Natural killer cell (primary cell): ENCODE measurements at regions not wholly inside any gene's neighbourhood (a gene's known extent, or its start where the extent isn't known, plus 50 kb on each side); places are given as distances from the start of the nearest gene placed in this dataset.

Source experiments
- ATAC-seq, 3 donors: fragments of 150-1000 bp in 2 of 3; fragments of 200-7000 bp in 1 of 3; cut with Tn5 transposase; 1 replicate in 1 of 3; 2 replicates in 2 of 3; pipeline ENCODE4 v1.10.0; 2021; ENCODE audit warnings: mild to moderate bottlenecking in 2 of 3, moderate library complexity in 2 of 3
- DNase-seq, 2 donors: peaks; one replicate each; pipeline versions ENCODE4 v3.0.0 to v3.0.0-alpha.2; 2013 to 2021; ENCODE audit warnings: mixed read lengths in 1 of 2
- H3K27ac ChIP-seq: one replicate; pipeline ENCODE4 v1.5.1; 2013; ENCODE audit warnings: mild to moderate bottlenecking, low read length
- H3K27me3 ChIP-seq: one replicate; pipeline ENCODE4 v1.6.1; 2013; ENCODE audit warnings: low read length; ENCODE audit not compliant: control insufficient read depth, insufficient read depth
- H3K36me3 ChIP-seq: one replicate; pipeline ENCODE4 v1.6.1; 2013; ENCODE audit warnings: low read length; ENCODE audit not compliant: control insufficient read depth, insufficient read depth
- H3K4me1 ChIP-seq: one replicate; pipeline ENCODE4 v1.6.1; 2013; ENCODE audit warnings: low read length; ENCODE audit not compliant: control insufficient read depth, insufficient read depth
- H3K4me3 ChIP-seq: one replicate; pipeline ENCODE4 v1.5.1; 2013; ENCODE audit warnings: low read length
- H3K9me3 ChIP-seq: one replicate; pipeline ENCODE4 v1.6.1; 2013; ENCODE audit warnings: low read length; ENCODE audit not compliant: control insufficient read depth, insufficient read depth
- H3K27ac Mint-ChIP-seq, 2 donors: one replicate each; pipeline ENCODE4 v1.8.0; 2022; ENCODE audit warnings: mild to moderate bottlenecking in 2 of 2, mixed read lengths in 2 of 2, moderate library complexity in 1 of 2
- H3K27me3 Mint-ChIP-seq, 2 donors: one replicate each; pipeline ENCODE4 v1.8.0; 2022; ENCODE audit warnings: low read depth in 2 of 2, mixed read lengths in 2 of 2
- H3K36me3 Mint-ChIP-seq: one replicate; pipeline ENCODE4 v1.8.0; 2022; ENCODE audit warnings: mixed read lengths
- H3K4me1 Mint-ChIP-seq, 2 donors: one replicate each; pipeline ENCODE4 v1.8.0; 2022; ENCODE audit warnings: mixed read lengths in 2 of 2
- H3K4me3 Mint-ChIP-seq: one replicate; pipeline ENCODE4 v1.8.0; 2022; ENCODE audit warnings: mild to moderate bottlenecking, moderate library complexity, mixed read lengths
- H3K9me3 Mint-ChIP-seq, 2 donors: one replicate each; pipeline ENCODE4 v1.8.0; 2022; ENCODE audit warnings: mixed read lengths in 2 of 2
- CTCF ChIP-seq: fragments of 200-600 bp; IDR thresholded peaks from one replicate; pipeline ENCODE4 v1.8.0; 2022; ENCODE audit warnings: antibody characterized with exemption
- WGBS: methylation state at CpG from one replicate; pipeline ENCODE4 v1.1.7; 2013; ENCODE audit warnings: missing lambda C conversion rate; ENCODE audit not compliant: insufficient coverage; 5-methylcytosine and 5-hydroxymethylcytosine counted together
- intact Hi-C: fragments of 100-400 bp; cut with micrococcal nuclease; formaldehyde crosslinking; loops from one replicate; pipeline ENCODE4 v1.14.2; 2022

- Mint-ChIP-seq H3K36me3 (peaks cover 6% of the 10 kb centered on the region), H3K9me3 (peaks cover 10 to 12% of the 10 kb centered on the region in 2 donors), H3K27ac (no peak overlapping the region), H3K27me3 (no peaks in the 10 kb centered on the region), H3K4me1 (no peaks in the 10 kb centered on the region), H3K4me3 (no peak overlapping the region)
- no peak for TF ChIP-seq CTCF
- intact Hi-C loops = no loop called here
- no peaks in the 10 kb centered on the region for H3K4me1 ChIP-seq
- no peak for ATAC-seq
- H3K27ac ChIP-seq = no peak overlapping the region
- WGBS = no CpG with 5 or more reads among the region's 2 CpGs
- H3K9me3 ChIP-seq = no peaks in the 10 kb centered on the region
- no peaks in the 10 kb centered on the region for H3K36me3 ChIP-seq
- no peak overlapping the region for H3K4me3 ChIP-seq
- DNase-seq = no peak
- no peaks in the 10 kb centered on the region for H3K27me3 ChIP-seq
Measured at GRCh38 chr4:12137575-12137974, 708.9 kb upstream of the HS3ST1 start.

- no peak for DNase-seq
- peaks cover 11 to 15% of the 10 kb centered on the region in 2 donors for H3K9me3 Mint-ChIP-seq
- no peaks in the 10 kb centered on the region for H3K36me3 Mint-ChIP-seq
- ATAC-seq = no peak
- H3K4me3 Mint-ChIP-seq = no peak overlapping the region
- Histone ChIP-seq H3K27me3 (no peaks in the 10 kb centered on the region), H3K36me3 (no peaks in the 10 kb centered on the region), H3K4me3 (no peak overlapping the region), H3K9me3 (peaks cover 3% of the 10 kb centered on the region), H3K4me1 (no peaks in the 10 kb centered on the region), H3K27ac (no peak overlapping the region)
- no peaks in the 10 kb centered on the region for H3K27me3 Mint-ChIP-seq
- TF ChIP-seq CTCF = no peak
- WGBS = no CpG with 5 or more reads among the region's 2 CpGs
- intact Hi-C loops = no loop called here
- H3K4me1 Mint-ChIP-seq = no peaks in the 10 kb centered on the region
- H3K27ac Mint-ChIP-seq = no peak overlapping the region
Measured at GRCh38 chr4:12126474-12126873, 697.8 kb upstream of the HS3ST1 start.

- no peaks in the 10 kb centered on the region for H3K36me3 Mint-ChIP-seq
- Histone ChIP-seq H3K27ac (no peak overlapping the region), H3K27me3 (no peaks in the 10 kb centered on the region), H3K4me1 (no peaks in the 10 kb centered on the region), H3K9me3 (no peaks in the 10 kb centered on the region), H3K4me3 (no peak overlapping the region), H3K36me3 (no peaks in the 10 kb centered on the region)
- ATAC-seq (no peak), DNase-seq (no peak)
- peaks cover 7 to 15% of the 10 kb centered on the region in 2 donors for H3K9me3 Mint-ChIP-seq
- WGBS = 100% methylated on average over 1 of the region's 1 CpG
- H3K27ac Mint-ChIP-seq = no peak overlapping the region
- H3K27me3 Mint-ChIP-seq = no peaks in the 10 kb centered on the region
- H3K4me1 Mint-ChIP-seq = no peaks in the 10 kb centered on the region
- intact Hi-C loops = no loop called here
- no peak for TF ChIP-seq CTCF
- no peak overlapping the region for H3K4me3 Mint-ChIP-seq
Measured at GRCh38 chr4:12124138-12124537, 695.4 kb upstream of the HS3ST1 start.

- intact Hi-C loops = no loop called here
- no peaks in the 10 kb centered on the region for H3K27me3 Mint-ChIP-seq
- Histone ChIP-seq H3K4me1 (no peaks in the 10 kb centered on the region), H3K36me3 (no peaks in the 10 kb centered on the region), H3K27me3 (no peaks in the 10 kb centered on the region), H3K9me3 (no peaks in the 10 kb centered on the region), H3K27ac (no peak overlapping the region), H3K4me3 (no peak overlapping the region)
- no peak overlapping the region for H3K4me3 Mint-ChIP-seq
- ATAC-seq = no peak
- no peaks in the 10 kb centered on the region for H3K4me1 Mint-ChIP-seq
- H3K9me3 Mint-ChIP-seq = peaks cover 7 to 15% of the 10 kb centered on the region in 2 donors
- DNase-seq = no peak
- H3K27ac Mint-ChIP-seq = no peak overlapping the region
- TF ChIP-seq CTCF = no peak
- H3K36me3 Mint-ChIP-seq = no peaks in the 10 kb centered on the region
Measured at GRCh38 chr4:12123707-12124106, 695.0 kb upstream of the HS3ST1 start.
